Transverse colon (tissue), 4 donors: ENCODE measurements at regions not wholly inside any gene's neighbourhood (a gene's known extent, or its start where the extent isn't known, plus 50 kb on each side); places are given as distances from the start of the nearest gene placed in this dataset.

Experiments used
- DNase-seq: peaks from one replicate; pipeline ENCODE4 v3.0.0-alpha.2; 2019
- H3K27ac ChIP-seq, 4 donors: fragments of 200-600 bp; sonication (generic); 2 replicates each; pipeline ENCODE4 v1.5.1; 2016 to 2018; ENCODE audit warnings: inconsistent platforms in 4 of 4
- H3K27me3 ChIP-seq: fragments of 200-600 bp; sonication (generic); 2 replicates; pipeline ENCODE4 v1.5.1; 2017; ENCODE audit warnings: inconsistent platforms
- H3K36me3 ChIP-seq, 4 donors: fragments of 200-600 bp; sonication (generic); 2 replicates each; pipeline ENCODE4 v1.5.1; 2017 to 2019; ENCODE audit warnings: inconsistent platforms in 4 of 4
- H3K4me1 ChIP-seq, 4 donors: fragments of 200-600 bp; sonication (generic); 2 replicates each; pipeline ENCODE4 v1.5.1; 2017 to 2020; ENCODE audit warnings: inconsistent platforms in 4 of 4
- H3K4me3 ChIP-seq, 4 donors: fragments of 200-600 bp; sonication (generic); 1 replicate in 1 of 4; 2 replicates in 3 of 4; pipeline versions ENCODE4 v1.5.1 to v1.6.1; 2017 to 2019; ENCODE audit warnings: inconsistent platforms in 4 of 4
- H3K9me3 ChIP-seq, 2 donors: fragments of 200-600 bp; sonication (generic); 2 replicates each; pipeline ENCODE4 v1.5.1; 2017 to 2019; ENCODE audit warnings: inconsistent platforms in 2 of 2
- EP300 ChIP-seq: sonication (generic); formaldehyde crosslinking; IDR thresholded peaks from one replicate; pipeline ENCODE4 v1.6.1; 2017; ENCODE audit warnings: antibody characterized with exemption, low read depth
- POLR2A ChIP-seq: fragments of 450-650 bp; IDR thresholded peaks from one replicate; pipeline ENCODE4 v1.6.1; 2016; ENCODE audit warnings: antibody characterized with exemption, mild to moderate bottlenecking, moderate library complexity
- POLR2AphosphoS5 ChIP-seq, 3 donors: sonication (generic); formaldehyde crosslinking; IDR thresholded peaks; one replicate each; pipeline ENCODE4 v1.6.1; 2016; ENCODE audit warnings: antibody characterized with exemption in 3 of 3
- WGBS, 2 donors: methylation state at CpG; one replicate each; pipeline ENCODE4 v1.1.5; 2018; ENCODE audit warnings: low coverage in 1 of 2; 5-methylcytosine and 5-hydroxymethylcytosine counted together
- in situ Hi-C, 4 donors: fragments of 200-750 bp; cut with MboI; loops; one replicate each; pipeline versions ENCODE4 v1.15.0 to v1.15.1; 2017; ENCODE audit warnings: low sequenced_read_pairs in 3 of 4, low pct_ligation_motif_present in 1 of 4, low pct_unique_long_range_greater_than_20kb in 1 of 4
- intact Hi-C: fragments of 100-400 bp; cut with DNase I; formaldehyde crosslinking; loops from one replicate; pipeline ENCODE4 v1.15.1; 2023; ENCODE audit warnings: low total_unique reads
- TF ChIP-seq, protein P1 (sequence below), 5 experiments: fragments of 200-600 bp in 3 of 5; fragments of 450-650 bp in 2 of 5; sonication (generic) in 3 of 5; IDR thresholded peaks; 1 replicate in 2 of 5; 2 replicates in 3 of 5; pipeline ENCODE4 v1.5.1; 2016 to 2017; ENCODE audit warnings: antibody characterized with exemption in 5 of 5, inconsistent platforms in 3 of 5, mild to moderate bottlenecking in 2 of 5, moderate library complexity in 1 of 5

GRCh38 chr1:57882934-57883641, 459.2 kb upstream of the DAB1 start:
- H3K27ac ChIP-seq, result no peak overlapping the region
- H3K36me3 ChIP-seq, result no peaks in the 10 kb centered on the region
- H3K4me3 ChIP-seq, result no peak overlapping the region
- no peak for DNase-seq
- no peak for TF ChIP-seq POLR2AphosphoS5 (IDR thresholded peaks at IDR 0.05)
- TF ChIP-seq, protein P1, sequence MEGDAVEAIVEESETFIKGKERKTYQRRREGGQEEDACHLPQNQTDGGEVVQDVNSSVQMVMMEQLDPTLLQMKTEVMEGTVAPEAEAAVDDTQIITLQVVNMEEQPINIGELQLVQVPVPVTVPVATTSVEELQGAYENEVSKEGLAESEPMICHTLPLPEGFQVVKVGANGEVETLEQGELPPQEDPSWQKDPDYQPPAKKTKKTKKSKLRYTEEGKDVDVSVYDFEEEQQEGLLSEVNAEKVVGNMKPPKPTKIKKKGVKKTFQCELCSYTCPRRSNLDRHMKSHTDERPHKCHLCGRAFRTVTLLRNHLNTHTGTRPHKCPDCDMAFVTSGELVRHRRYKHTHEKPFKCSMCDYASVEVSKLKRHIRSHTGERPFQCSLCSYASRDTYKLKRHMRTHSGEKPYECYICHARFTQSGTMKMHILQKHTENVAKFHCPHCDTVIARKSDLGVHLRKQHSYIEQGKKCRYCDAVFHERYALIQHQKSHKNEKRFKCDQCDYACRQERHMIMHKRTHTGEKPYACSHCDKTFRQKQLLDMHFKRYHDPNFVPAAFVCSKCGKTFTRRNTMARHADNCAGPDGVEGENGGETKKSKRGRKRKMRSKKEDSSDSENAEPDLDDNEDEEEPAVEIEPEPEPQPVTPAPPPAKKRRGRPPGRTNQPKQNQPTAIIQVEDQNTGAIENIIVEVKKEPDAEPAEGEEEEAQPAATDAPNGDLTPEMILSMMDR (IDR thresholded peaks at IDR 0.05), result no peak
- no peak for TF ChIP-seq POLR2A
- no peak for TF ChIP-seq EP300
- intact Hi-C loops (no loop called here), in situ Hi-C loops (no loop called here)
- no peaks in the 10 kb centered on the region for H3K27me3 ChIP-seq
- H3K9me3 ChIP-seq, result no peaks in the 10 kb centered on the region
- 87 to 92% methylated on average over 3 to 6 of the region's 6 CpGs for WGBS, 2 donors
- H3K4me1 ChIP-seq, result no peaks in the 10 kb centered on the region

- no peak overlapping the region for H3K27ac ChIP-seq
- no peaks in the 10 kb centered on the region for H3K9me3 ChIP-seq
- WGBS, 2 donors, result 71% methylated on average over 3 of the region's 3 CpGs; no CpG with 5 or more reads in 1 of the 2 donors
- H3K4me1 ChIP-seq, result no peaks in the 10 kb centered on the region
- H3K4me3 ChIP-seq, result no peak overlapping the region
- DNase-seq, result no peak
- no peaks in the 10 kb centered on the region for H3K36me3 ChIP-seq
- intact Hi-C loops, result no loop called here
- H3K27me3 ChIP-seq, result no peaks in the 10 kb centered on the region
- TF ChIP-seq, protein P1 (IDR thresholded peaks at IDR 0.05), result no peak
- TF ChIP-seq POLR2AphosphoS5 (IDR thresholded peaks at IDR 0.05) (no peak), EP300 (no peak), POLR2A (no peak)
- in situ Hi-C loops, result no loop called here
These were observed 458.2 kb upstream of the DAB1 start for GRCh38 chr1:57882072-57882471.

GRCh38 chr1:57881639-57882038, 457.8 kb upstream of the DAB1 start:
- no peaks in the 10 kb centered on the region for H3K9me3 ChIP-seq
- TF ChIP-seq EP300 (no peak), POLR2AphosphoS5 (IDR thresholded peaks at IDR 0.05) (no peak), POLR2A (no peak)
- TF ChIP-seq, protein P1 (IDR thresholded peaks at IDR 0.05), result no peak
- no peak for DNase-seq
- H3K36me3 ChIP-seq, result no peaks in the 10 kb centered on the region
- intact Hi-C loops (no loop called here), in situ Hi-C loops (no loop called here)
- WGBS, 2 donors, result 74 to 83% methylated on average over 2 of the region's 2 CpGs
- no peak overlapping the region for H3K27ac ChIP-seq
- H3K4me3 ChIP-seq, result no peak overlapping the region
- no peaks in the 10 kb centered on the region for H3K4me1 ChIP-seq
- H3K27me3 ChIP-seq, result no peaks in the 10 kb centered on the region

DNA sequence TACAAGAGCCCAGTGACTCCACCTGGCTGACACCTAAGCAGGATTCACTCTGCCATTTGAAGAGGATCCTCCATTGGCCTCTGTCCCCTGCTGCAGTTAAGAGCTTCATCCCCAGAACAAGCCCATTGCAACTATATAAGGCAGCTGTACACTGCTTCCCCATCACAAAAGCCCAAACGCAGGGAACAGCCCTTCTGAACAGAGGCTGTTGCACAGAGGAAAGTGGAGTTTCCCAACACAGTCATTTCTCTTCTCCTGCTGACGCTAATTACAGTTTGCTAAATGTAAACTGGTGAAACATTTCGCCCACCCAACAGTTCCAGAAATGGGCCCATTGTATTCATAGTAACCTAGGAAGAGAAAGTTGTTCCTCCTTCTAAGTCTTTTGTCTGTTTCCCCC, 455.8 kb upstream of the DAB1 start:
- no peak overlapping the region for H3K27ac ChIP-seq
- H3K4me3 ChIP-seq, result no peak overlapping the region
- no peaks in the 10 kb centered on the region for H3K27me3 ChIP-seq
- H3K4me1 ChIP-seq, result no peaks in the 10 kb centered on the region
- no peaks in the 10 kb centered on the region for H3K36me3 ChIP-seq
- WGBS, 2 donors, result 82% methylated on average over 3 of the region's 3 CpGs; no CpG with 5 or more reads in 1 of the 2 donors
- TF ChIP-seq EP300 (no peak), POLR2AphosphoS5 (IDR thresholded peaks at IDR 0.05) (no peak), POLR2A (no peak)
- TF ChIP-seq, protein P1 (IDR thresholded peaks at IDR 0.05), result no peak
- intact Hi-C loops, result no loop called here
- in situ Hi-C loops, result no loop called here
- no peak for DNase-seq
- H3K9me3 ChIP-seq, result no peaks in the 10 kb centered on the region
